Ovary (tissue), 3 donors: ENCODE measurements at regions not wholly inside any gene's neighbourhood (a gene's known extent, or its start where the extent isn't known, plus 50 kb on each side); places are given as distances from the start of the nearest gene placed in this dataset.

Source experiments
- CTCF ChIP-seq, 3 donors: fragments of 450-650 bp in 2 of 3; fragments of 200-600 bp in 1 of 3; IDR thresholded peaks; one replicate each; pipeline versions ENCODE4 v1.5.1 to v1.8.0; 2016 to 2022; ENCODE audit warnings: antibody characterized with exemption in 3 of 3, mild to moderate bottlenecking in 1 of 3
- EP300 ChIP-seq: sonication (generic); formaldehyde crosslinking; IDR thresholded peaks from one replicate; pipeline ENCODE4 v1.6.1; 2017; ENCODE audit warnings: antibody characterized with exemption
- POLR2A ChIP-seq: fragments of 450-650 bp; IDR thresholded peaks from one replicate; pipeline ENCODE4 v1.6.1; 2017; ENCODE audit warnings: antibody characterized with exemption, mild to moderate bottlenecking, moderate library complexity
- donor health status: DM: no; HTN: no; CAD: no.

- TF ChIP-seq POLR2A (no peak), CTCF (IDR thresholded peaks at IDR 0.05) (no peak), EP300 (no peak)
These were observed 536.4 kb upstream of the CDH7 start for GRCh38 chr18:65214456-65214855.
